Thyroid gland (tissue), 4 donors: ENCODE measurements at regions not wholly inside any gene's neighbourhood (a gene's known extent, or its start where the extent isn't known, plus 50 kb on each side); places are given as distances from the start of the nearest gene placed in this dataset.
"Not testable (repeated sequence)": the region's sequence is repeated elsewhere in the genome, so short reads cannot be mapped to it uniquely, and the experiment has no call there.

Experiments
- DNase-seq, 2 donors: peaks; one replicate each; pipeline ENCODE4 v3.0.0-alpha.2; 2019
- H3K27ac ChIP-seq, 3 donors: fragments of 200-600 bp; sonication (generic); 1 replicate in 2 of 3; 2 replicates in 1 of 3; pipeline ENCODE4 v1.5.1; 2016 to 2019; ENCODE audit warnings: mild to moderate bottlenecking in 1 of 3, moderate library complexity in 1 of 3
- H3K27me3 ChIP-seq: fragments of 200-600 bp; sonication (generic); one replicate; pipeline ENCODE4 v1.5.1; 2019
- H3K36me3 ChIP-seq, 2 donors: fragments of 200-600 bp; sonication (generic); one replicate each; pipeline ENCODE4 v1.5.1; 2016 to 2019
- H3K4me1 ChIP-seq, 2 donors: fragments of 200-600 bp; sonication (generic); one replicate each; pipeline ENCODE4 v1.5.1; 2017 to 2019
- H3K4me3 ChIP-seq, 3 donors: fragments of 200-600 bp; sonication (generic); replicated peaks in 1 of 3; 1 replicate in 2 of 3; 2 replicates in 1 of 3; pipeline ENCODE4 v1.5.1; 2016; ENCODE audit warnings: mild to moderate bottlenecking in 1 of 3
- H3K9me3 ChIP-seq: fragments of 200-600 bp; sonication (generic); one replicate; pipeline ENCODE4 v1.5.1; 2017
- POLR2A ChIP-seq, 2 donors: fragments of 450-650 bp; IDR thresholded peaks; one replicate each; pipeline ENCODE4 v1.6.1; 2017; ENCODE audit warnings: antibody characterized with exemption in 2 of 2, mild to moderate bottlenecking in 2 of 2, moderate library complexity in 1 of 2
- WGBS, 2 donors: methylation state at CpG; one replicate each; pipeline ENCODE4 v1.1.5; 2017; 5-methylcytosine and 5-hydroxymethylcytosine counted together
- intact Hi-C: fragments of 100-400 bp; cut with DNase I; formaldehyde crosslinking; loops from one replicate; pipeline ENCODE4 v1.15.1; 2023
- TF ChIP-seq, protein P1 (sequence below), 6 experiments: fragments of 200-600 bp in 3 of 6; fragments of 450-650 bp in 3 of 6; sonication (generic) in 3 of 6; IDR thresholded peaks; one replicate each; pipeline ENCODE4 v1.5.1; 2016 to 2019; ENCODE audit warnings: antibody characterized with exemption in 6 of 6, mild to moderate bottlenecking in 2 of 6, inconsistent platforms in 1 of 6, moderate library complexity in 1 of 6

- intact Hi-C loops, result no loop called here
- Histone ChIP-seq H3K4me1 (no peaks in the 10 kb centered on the region), H3K36me3 (no peaks in the 10 kb centered on the region), H3K4me3 (no peak overlapping the region), H3K9me3 (no peaks in the 10 kb centered on the region), H3K27me3 (no peaks in the 10 kb centered on the region), H3K27ac (no peak overlapping the region)
- TF ChIP-seq, protein P1, sequence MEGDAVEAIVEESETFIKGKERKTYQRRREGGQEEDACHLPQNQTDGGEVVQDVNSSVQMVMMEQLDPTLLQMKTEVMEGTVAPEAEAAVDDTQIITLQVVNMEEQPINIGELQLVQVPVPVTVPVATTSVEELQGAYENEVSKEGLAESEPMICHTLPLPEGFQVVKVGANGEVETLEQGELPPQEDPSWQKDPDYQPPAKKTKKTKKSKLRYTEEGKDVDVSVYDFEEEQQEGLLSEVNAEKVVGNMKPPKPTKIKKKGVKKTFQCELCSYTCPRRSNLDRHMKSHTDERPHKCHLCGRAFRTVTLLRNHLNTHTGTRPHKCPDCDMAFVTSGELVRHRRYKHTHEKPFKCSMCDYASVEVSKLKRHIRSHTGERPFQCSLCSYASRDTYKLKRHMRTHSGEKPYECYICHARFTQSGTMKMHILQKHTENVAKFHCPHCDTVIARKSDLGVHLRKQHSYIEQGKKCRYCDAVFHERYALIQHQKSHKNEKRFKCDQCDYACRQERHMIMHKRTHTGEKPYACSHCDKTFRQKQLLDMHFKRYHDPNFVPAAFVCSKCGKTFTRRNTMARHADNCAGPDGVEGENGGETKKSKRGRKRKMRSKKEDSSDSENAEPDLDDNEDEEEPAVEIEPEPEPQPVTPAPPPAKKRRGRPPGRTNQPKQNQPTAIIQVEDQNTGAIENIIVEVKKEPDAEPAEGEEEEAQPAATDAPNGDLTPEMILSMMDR (IDR thresholded peaks at IDR 0.05), result no peak
- no peak for TF ChIP-seq POLR2A (IDR thresholded peaks at IDR 0.05)
- DNase-seq, result no peak
- WGBS, 2 donors, result 19 to 24% methylated on average over 16 of the region's 16 CpGs
Measured at GRCh38 chrX:1140236-1140681, 72.2 kb downstream of the CRLF2 start.

GRCh38 chrX:1139185-1139500 lies 73.3 kb downstream of the CRLF2 start:
- no peak overlapping the region for H3K27ac ChIP-seq
- WGBS, 2 donors, result 78 to 86% methylated on average over 10 of the region's 10 CpGs
- intact Hi-C loops, result no loop called here
- H3K4me1 ChIP-seq, result no peaks in the 10 kb centered on the region
- no peaks in the 10 kb centered on the region for H3K36me3 ChIP-seq
- TF ChIP-seq POLR2A (IDR thresholded peaks at IDR 0.05), result no peak
- TF ChIP-seq, protein P1 (IDR thresholded peaks at IDR 0.05), result no peak
- no peaks in the 10 kb centered on the region for H3K9me3 ChIP-seq
- H3K4me3 ChIP-seq, result no peak overlapping the region
- DNase-seq, result no peak
- H3K27me3 ChIP-seq, result no peaks in the 10 kb centered on the region

DNA sequence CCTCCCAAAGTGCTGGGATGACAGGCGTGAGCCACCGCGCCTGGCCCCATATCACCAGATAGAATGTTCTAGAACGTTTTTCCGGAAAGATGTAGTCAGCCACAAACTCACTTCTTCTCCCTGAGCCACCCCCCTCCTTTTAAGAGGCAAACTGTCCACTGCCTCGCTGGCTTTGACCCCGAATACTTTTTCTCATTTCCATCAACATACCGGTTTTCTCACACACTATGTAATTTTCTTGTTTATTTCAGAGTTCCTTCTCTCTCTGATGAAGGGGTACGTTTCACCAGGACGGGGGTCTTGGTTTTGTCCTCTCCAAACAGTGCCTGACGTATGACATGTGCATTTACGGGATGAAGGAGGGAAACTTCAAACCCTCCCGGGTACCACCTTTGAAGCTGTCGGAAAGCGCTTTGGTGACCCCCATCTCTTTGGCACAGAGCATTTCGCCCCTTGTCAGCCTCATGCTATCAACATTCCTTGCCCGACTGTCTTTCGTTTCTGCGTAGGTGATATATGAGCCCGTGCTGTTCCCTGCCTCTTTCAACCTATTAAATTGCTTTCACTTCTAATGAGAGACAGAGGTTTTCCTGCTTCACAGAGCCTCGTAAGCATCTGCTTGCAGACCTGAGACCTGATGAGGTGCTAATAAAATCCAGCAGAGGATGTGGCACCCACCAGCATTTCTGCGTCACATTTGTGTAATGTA lies 73.8 kb downstream of the CRLF2 start:
- H3K4me3 ChIP-seq, result no peak overlapping the region
- no peaks in the 10 kb centered on the region for H3K4me1 ChIP-seq
- H3K27ac ChIP-seq, result no peak overlapping the region
- no peaks in the 10 kb centered on the region for H3K36me3 ChIP-seq
- no peaks in the 10 kb centered on the region for H3K9me3 ChIP-seq
- intact Hi-C loops, result no loop called here
- DNase-seq, result no peak
- H3K27me3 ChIP-seq, result no peaks in the 10 kb centered on the region
- TF ChIP-seq POLR2A (IDR thresholded peaks at IDR 0.05), result no peak
- TF ChIP-seq, protein P1 (IDR thresholded peaks at IDR 0.05), result no peak
- WGBS, 2 donors, result 63 to 68% methylated on average over 22 of the region's 22 CpGs

DNA sequence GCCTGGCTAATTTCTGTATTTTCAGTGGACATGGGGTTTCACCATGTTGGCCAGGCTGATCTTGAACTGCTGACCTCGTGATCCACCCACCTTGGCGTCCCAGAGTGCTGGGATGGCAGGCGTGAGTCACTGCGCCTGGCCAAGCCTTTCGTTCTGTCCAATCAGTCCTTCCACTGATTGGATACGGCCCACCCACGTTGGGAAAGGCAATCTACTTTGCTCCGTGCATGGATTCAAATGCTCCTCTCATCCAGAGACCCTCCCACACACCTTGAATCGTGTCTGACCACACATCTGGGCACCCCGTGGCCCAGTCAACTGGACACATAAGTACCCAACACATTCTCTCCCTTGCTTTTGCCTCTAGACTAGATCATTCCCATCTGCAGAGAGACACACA lies 74.9 kb downstream of the CRLF2 start:
- no peak for TF ChIP-seq POLR2A (IDR thresholded peaks at IDR 0.05)
- TF ChIP-seq, protein P1 (IDR thresholded peaks at IDR 0.05), result no peak
- Histone ChIP-seq H3K27ac (no peak overlapping the region), H3K27me3 (no peaks in the 10 kb centered on the region), H3K4me1 (no peaks in the 10 kb centered on the region), H3K4me3 (no peak overlapping the region), H3K9me3 (no peaks in the 10 kb centered on the region), H3K36me3 (no peaks in the 10 kb centered on the region)
- intact Hi-C loops, result no loop called here
- 88 to 93% methylated on average over 10 of the region's 10 CpGs for WGBS, 2 donors
- no peak for DNase-seq

GRCh38 chrX:1136582-1136981 lies 75.9 kb downstream of the CRLF2 start:
- H3K4me1 ChIP-seq, H3K9me3 ChIP-seq, H3K27me3 ChIP-seq, DNase-seq, H3K27ac ChIP-seq, H3K4me3 ChIP-seq, H3K36me3 ChIP-seq, intact Hi-C loops: not testable (repeated sequence)
- 81 to 85% methylated on average over 8 of the region's 8 CpGs for WGBS, 2 donors
